SKM-1 treated with dmso at 0.1 percent for 144 hours (cell line): ENCODE measurements at regions not wholly inside any gene's neighbourhood (a gene's known extent, or its start where the extent isn't known, plus 50 kb on each side); places are given as distances from the start of the nearest gene placed in this dataset.
A peak's percentile ranks its signal among the peaks of the same experiment; 100 is the strongest.

ENCODE experiments used
- DNase-seq: peaks from one replicate; lab custom pipeline; 2025; ENCODE audit not compliant: unreplicated experiment; lab: John Stamatoyannopoulos, UW

DNA sequence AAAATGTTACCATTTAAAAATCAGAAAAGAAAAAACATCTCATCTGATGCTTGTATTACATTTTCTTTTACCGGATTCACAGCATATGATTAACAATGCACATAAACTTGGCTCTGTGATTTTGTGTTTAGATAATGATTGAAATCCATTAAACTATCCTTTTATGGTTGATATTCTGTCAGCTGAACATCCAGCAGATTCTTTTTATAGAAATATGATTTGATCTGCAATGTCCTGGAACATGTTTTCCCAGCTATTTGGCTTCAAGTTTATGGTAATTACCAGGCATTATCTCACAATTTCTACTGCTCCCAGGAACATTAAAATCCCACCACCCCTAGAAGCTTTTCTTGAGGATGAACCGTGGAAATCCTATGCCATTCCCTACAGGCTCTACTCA lies 205.7 kb upstream of the TET2 start:
- DNase-seq, result no peak

DNA sequence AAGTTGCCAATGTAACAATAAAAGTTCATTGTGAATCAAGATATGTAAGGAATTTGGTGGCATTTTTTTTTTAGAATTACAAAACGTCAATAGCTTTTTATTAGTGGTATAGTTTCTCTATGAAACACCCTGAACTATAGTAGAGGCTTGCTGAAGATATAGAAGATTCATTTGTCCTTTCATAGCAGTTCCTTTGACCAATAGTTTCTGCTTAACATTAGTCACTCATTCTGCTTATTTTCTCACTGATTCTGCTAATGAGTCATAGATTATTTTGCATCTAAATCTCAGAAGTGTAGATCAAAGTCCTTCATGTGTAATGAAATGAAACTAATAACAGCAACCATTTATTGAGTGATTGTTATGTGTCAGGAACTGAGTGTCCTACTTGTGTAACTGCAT lies 205.0 kb upstream of the TET2 start:
- no peak for DNase-seq

DNA sequence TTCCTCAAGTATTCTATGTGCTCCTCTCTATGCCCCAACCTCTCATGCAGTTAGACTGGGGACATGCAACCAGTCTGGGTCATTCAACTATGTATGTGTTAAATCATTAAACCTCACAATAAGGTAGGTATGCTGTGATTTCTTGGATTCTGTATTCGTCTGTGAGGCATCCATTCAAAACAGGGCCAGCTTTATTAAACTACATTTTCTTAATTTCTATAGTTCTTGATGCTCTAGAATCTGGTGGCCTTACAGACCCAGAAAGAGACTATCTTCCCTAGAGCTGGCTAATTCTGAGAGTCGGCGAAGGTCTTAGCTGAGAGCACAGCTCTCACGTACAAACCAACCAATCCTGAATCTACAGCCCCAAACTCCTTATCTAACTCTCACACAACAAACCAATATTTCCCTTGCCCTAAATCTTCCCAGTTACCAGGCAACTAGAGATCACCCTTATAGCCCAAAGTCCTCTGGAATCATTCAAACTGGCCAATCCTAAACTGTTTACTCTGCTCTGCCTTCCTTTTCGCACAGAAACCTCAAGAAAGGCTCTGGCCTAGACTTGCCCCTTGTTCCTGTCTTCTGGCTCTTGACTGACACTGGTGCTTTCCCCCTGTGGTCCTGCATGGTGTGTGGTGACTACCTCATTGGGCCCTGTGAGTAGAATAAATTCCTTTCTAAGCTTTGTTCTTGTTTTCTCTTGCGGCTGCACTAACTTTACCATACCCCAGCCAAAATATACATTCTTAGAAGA lies 203.5 kb upstream of the TET2 start:
- DNase-seq, result no peak

DNA sequence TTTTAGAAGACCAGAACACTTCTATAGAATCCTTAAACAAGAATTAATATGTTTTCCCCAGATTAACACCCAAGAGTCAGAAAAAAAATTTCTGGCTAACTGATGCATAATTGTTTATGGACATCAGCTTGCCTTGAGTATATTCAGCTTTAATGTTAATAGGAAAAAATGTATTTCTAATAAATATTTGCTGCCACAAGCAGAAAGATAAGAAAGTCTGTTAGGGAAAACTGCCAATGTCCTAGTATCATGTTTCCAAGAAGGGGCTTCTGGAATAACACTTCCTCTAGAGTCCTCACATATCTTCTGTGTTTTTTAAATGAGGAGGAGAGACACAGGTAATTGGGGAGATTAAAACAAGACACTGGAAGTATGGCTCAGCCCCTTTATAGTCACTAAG lies 202.1 kb upstream of the TET2 start:
- DNase-seq, result no peak

DNA sequence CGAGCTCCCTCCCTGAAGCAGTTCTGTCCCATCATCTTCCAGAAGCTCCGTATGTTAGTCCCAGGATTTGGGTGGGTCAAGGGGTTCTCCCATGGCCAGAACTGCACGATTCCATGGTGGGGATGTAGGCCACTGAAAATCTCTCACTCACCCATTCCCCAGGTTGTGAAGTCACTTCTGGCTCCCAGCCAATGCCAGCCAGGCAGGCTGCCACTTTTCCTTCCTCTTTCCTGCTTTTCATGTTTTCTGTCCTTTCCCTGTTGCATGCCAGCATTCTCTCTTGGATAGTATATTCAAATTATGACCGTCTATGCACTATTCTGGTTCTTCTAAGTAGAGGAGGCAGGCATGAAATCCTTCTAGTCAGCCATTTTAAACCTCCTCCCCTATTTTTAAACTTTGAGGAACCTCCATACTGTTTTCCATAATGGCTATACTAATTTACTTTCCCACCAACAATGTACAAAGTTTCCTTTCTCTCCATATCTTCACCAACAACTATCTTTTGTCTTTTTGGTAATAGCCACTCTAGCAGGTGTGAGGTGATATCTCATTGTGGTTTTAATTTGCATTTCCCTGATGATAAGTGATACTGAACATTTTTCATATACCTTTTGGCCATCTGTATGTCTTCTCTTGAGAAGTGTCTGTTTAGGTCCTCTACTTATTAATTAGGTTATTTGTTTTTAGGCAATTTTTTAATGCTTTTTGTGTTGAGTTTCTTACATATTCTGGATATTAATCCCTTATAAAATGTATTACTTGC lies 182.1 kb upstream of the TET2 start:
- no peak for DNase-seq

DNA sequence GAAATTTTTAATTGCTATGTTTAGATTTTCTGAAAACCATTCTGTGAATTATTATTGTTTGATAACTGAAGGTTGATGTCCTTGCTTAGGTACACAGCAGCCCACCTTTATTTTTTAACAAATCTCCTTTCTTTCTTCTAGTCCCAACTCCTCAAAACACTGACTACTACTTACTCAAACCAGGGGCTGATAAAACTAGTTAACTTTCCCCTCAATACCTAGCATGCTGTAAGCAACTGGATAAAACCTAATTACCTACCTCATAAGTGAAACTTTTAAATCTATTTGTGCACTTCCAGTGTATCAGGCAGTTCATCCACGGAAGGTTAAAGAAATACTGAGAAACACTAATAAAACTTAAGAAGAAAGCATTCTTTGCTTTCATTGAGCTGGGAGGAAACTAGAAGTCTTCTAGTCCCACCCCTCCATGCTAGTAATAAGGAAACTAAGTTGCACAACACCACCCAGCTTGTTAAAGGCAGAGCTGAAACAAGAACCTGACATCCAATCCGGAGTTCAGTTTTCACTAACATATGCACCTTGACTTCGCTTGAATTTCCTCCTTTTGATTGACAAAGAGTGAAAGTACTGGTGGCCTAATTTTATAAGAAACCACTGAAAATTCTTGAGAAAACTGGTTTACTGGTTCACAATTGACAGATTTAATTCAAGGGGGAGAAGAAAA lies 180.2 kb upstream of the TET2 start:
- DNase-seq, result peak; percentile 89

DNA sequence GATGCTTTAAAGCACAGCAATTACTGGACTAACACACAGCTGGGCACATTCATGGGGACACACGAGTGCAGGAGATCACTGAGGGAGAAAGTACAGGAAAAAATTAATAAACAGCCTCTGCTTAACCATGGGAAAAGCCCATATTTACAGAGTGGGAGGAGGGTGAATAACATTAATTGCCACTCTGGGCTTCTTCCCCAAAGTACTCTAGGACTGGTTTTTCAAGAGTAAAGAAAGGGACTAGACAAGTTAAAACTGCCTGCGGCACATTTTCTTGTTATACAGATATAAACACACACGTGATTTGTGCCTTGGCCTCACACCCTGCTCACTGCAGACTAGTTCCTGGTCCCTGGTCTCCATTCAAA lies 179.7 kb upstream of the TET2 start:
- peak; percentile 26 for DNase-seq

DNA sequence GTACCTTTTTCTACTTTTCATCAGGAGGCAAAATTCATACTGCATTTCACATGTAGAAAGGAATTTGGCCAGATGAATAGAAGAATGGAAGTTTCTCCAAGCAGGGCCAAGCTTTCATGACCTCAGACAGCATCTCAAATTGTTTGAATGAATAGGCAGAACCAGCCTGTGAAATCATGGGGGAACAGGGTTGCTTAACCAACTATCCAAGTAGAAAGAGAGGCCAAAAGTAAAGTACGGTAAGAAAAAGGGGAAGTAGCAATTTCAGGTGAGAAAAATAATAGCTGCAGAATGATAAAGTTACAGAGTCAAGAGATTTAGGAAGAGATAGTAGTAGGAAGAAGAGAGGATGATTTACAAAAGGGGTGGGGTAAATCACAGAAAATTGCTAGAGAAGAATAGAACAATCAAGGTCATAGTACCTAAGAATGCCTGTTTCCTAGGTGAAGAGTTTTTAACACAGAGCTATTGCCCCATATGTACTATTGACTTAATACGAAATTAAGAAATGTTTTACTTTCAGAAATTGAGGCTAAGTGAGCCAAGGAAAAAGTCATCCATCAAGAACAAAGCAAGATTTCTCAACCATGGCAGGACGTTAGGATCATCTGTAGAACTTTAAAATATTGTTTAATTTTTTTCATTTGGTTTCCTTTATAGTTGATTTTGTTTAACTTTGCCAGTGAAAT lies 177.1 kb upstream of the TET2 start:
- DNase-seq, result peak; percentile 39

DNA sequence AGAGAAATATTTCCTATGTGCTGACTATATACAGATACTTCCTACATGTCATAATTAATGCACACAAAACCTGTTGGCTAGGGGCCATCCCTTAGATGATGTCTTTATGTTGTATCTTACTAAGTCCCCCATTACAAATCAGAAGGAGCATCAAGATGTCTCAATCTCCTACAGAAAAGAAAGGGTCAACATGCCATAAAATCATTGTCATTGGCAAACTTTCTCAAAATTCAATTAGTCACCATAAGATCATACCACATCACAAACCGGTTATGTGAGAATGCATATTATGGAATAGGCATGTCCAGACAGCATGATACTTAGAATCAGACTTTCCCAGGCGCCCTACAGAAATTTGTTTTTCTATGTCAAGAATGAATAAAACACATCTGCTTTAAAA lies 175.2 kb upstream of the TET2 start:
- no peak for DNase-seq

DNA sequence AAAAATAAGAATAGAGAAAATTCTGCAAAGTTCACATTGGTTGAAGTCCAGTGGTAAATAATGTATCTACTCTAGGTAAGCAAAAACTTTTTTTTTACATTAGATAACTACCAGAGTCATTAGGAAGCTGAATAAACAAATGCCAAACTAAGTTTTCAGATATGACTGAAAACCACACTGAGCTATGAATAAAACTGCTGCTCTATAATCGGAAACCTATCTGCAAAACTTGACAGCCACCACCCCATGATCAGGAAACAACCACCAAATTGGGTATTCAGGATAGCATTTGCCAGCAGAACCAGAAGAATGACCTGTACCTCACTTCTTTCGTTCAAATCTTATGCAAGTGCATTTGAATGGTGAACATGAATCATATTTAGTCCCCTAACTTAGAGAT lies 173.0 kb upstream of the TET2 start:
- no peak for DNase-seq

DNA sequence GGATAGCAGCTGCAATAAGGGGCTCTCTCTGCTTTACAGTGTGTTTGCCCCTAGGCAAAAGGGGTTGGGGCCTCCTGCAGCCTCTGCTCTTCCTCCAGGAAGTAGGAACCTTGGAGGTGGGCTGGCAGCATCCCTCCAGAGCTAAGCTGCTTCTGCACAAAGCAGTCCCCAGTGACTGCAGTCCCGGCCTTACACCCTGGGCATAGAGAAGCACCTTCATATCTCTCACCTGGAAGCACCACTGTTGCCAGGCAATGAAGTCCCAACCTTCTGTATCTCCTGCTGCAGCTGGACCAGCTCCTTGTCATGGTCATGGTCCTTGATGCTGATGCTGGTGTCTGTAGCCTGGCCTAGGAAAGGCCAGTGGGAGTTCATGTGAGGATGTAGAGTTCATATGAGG lies 171.1 kb upstream of the TET2 start:
- DNase-seq, result no peak

DNA sequence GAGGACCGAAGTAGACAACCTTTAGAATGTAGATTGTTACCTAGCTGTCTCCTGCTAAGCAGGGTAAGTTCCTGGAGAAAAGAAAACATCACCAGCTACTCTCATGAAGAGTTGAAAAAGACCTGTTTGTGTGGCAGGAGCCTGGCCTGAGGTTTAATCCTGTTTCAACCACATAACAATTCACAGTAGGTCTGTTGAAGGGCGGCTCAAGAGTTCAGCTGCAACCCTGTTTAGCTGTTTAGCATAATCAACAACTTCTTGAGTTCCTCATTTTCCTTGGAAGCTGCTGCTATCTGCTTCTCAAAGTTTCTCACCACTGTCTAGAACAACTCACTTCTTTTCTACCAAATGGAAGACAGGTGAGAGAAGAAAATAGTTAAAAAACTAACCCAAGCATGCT lies 170.4 kb upstream of the TET2 start:
- no peak for DNase-seq

DNA sequence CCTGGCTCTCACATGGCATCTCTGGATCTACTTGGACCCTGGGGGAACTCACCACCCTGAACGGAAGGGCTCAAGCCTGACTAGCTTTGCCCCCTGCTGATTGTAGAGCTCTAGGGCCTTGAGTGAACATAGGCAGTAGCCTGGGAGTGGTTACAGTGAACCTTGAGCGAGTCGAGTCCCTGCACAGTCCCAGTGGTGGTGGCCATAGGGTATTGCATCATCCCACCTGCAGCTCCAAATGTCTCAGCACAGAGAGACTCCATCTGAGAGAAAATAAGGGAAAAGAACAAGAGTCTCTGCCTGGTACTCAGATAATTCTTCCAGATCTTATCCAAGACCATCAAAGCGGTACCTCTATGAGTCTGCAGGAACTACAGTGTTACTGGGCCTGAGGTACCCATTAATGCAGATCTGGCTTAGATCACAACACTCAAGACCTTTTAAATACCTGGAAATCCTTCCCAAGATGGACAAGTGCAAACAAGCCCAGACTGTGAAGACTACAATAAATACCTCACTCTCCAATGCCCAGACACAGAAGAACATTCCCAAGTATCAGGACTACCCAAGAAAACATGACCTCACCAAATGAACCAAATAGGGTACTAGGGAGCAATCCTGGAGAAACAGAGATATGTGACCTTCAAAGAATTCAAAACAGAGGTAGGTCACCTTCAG lies 167.5 kb upstream of the TET2 start:
- no peak for DNase-seq

DNA sequence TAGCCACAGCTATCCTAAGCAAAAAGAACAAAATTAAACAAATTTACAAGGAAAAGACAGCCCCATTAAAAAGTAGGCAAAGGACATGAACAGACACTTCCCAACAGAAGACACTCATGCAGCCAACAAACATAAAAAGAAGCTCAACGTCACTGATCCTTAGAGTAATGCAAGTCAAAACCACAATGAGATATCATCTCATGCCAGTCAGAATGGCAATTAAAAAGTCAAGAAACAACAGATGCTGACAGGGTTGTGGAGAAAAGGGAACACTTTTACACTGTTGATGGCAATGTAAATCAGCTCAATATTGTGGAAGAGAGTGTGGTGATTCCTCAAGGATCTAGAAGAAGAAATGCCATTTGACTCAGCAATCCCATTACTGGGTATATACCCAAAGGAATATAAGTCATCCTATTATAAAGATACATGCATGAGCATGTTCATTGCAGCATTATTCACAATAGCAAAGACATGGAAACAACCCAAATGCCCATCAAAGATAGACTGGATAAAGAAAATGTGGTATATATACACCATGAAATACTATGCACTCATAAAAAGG lies 163.0 kb upstream of the TET2 start:
- no peak for DNase-seq

DNA sequence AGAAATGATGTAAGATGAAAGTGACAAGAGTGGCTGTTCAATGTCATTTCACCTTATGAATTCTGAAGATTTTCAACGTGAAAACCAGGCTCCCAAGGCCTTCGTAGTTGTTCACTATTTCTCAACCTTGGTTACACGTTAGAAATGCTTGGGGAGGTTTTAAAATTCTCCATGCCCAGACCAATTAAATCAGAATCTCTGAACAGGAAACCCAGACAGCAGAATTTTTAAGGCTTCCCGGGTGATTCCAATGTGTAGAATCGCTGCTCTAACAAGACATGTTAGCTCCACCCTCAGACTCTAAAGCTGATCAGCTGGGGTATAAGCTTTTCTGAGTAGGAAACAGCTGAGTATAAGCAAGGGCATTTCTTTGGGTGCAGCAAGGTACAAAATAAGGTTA lies 160.4 kb upstream of the TET2 start:
- DNase-seq, result no peak

DNA sequence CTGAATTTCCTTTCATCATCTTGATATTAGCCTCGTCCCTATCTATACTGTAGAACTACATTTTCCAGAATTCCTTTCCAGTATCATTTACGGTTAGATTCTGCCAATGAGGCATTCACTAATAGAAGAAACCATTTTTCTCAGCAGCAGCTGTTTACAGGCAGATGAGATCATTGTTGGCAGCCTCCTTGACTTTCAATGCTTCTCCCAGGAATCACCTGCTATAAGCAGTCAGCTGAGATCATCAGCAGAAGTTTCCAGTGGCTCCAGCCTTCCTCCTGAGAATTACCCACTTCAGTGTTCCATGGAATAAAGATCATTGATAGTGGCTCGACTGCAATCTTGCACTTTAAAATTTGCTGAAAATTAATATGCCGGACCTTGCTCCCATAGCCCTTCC lies 157.3 kb upstream of the TET2 start:
- DNase-seq, result no peak

DNA sequence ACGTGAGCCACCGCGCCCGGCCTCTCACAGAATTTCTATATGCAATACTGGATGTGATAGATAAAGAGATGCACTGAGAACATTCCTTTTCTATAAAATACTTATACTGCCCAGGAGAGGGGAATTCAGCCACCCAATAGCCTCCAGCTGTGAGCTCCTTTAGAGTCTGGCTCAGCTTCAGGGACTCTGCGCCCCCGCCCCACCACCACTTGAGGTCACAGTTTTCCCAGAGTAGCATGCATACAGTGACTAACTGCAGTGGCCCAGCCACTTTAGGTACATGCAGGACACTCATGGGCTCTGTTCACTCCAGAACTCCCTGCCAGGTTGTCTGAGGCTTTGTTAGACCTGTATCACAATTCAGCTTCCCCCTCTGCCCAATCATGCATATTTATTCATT lies 144.4 kb upstream of the TET2 start:
- no peak for DNase-seq

DNA sequence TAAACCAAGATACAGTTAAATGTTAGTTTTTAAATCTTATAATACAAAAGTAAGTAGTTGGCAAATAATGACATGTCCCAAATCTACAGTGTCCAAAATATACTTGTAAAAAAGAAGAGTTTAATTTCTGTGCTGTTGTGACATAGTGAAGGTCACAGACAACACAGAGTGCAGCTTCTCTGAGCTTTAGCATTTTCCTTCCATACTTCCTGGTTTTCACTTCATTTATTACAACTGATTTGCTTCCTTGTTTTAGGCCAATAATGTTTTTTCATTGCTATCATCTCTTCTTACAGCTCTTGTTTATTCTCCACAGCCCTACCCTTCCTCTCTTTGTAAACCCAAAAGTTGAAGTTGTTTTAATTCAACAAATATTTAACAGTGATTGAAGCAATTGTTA lies 132.4 kb upstream of the TET2 start:
- peak; percentile 40 for DNase-seq

DNA sequence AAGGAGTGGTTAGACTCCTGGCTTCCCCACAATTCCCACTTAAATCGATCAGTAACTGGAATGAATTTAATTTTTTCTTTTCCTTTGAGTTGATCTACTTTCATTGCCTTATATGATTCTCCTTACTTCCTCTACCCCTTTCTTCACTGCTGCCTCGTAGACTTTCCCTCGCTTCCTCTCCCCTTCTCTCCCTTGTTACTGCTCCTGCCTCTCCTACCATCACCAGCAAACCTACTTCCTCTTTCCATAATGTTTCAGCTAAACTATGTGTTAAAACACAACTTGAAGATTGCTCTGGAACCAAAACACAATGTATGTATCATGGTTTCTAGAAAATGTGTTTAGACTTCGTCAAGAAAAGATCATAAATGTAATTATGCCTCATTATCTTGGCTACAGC lies 132.0 kb upstream of the TET2 start:
- peak; percentile 81 for DNase-seq

DNA sequence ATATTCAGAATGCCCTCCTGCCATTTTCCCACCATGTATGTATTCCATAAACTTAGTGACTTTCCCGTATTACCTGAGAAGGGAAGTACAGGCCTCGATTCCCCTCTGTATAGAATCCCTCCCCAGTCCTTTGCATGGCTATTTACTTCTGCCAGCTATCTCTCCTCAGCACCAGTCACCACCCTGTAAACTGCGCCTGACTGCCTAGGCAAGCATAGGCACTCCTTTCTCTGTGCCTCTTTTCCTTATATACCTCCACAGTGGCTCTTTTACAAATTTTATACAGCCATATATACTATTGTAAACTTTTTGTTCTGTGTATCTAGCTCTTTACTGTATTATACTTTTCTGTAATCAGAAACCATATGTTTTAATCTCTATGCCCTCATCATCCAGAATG lies 130.9 kb upstream of the TET2 start:
- DNase-seq, result no peak
